HCT116 (cell line): ENCODE measurements at regions not wholly inside any gene's neighbourhood (a gene's known extent, or its start where the extent isn't known, plus 50 kb on each side); places are given as distances from the start of the nearest gene placed in this dataset.

Experiments
- ATAC-seq: fragments of 200-7000 bp; cut with Tn5 transposase; 2 replicates; pipeline ENCODE4 v1.9.1; 2020; ENCODE audit warnings: mild to moderate bottlenecking, moderate library complexity
- BruUV-seq: library from RNA; stranded (reverse); fragments of 400-500 nt; replicated peaks from 2 replicates; lab custom pipeline; 2021; lab: Mats Ljungman, UMichigan
- CTCF ChIA-PET: fragments of 300-600 bp; sonication (Branson Sonifier 250); formaldehyde crosslinking; loops from one replicate; lab custom pipeline; 2021; ENCODE audit warnings: antibody characterized with exemption; lab: Charles Lee
- POLR2A ChIA-PET: fragments of 300-600, 350-600 bp; sonication (Branson Sonifier 250); formaldehyde crosslinking; loops from one replicate; lab custom pipeline; 2021; ENCODE audit warnings: antibody characterized with exemption; lab: Charles Lee
- RAD21 ChIA-PET, 2 experiments: fragments of 300-600 bp; sonication (Branson Sonifier 250); formaldehyde crosslinking; loops; one replicate each; lab custom pipeline; 2023; ENCODE audit warnings: low total read pairs in 2 of 2; ENCODE audit not compliant: uncharacterized antibody in 2 of 2, unreplicated experiment in 2 of 2, low non-redundant PET in 1 of 2; lab: Charles Lee
- DNase-seq: peaks from one replicate; pipeline ENCODE4 v3.0.0-alpha.2; 2010; ENCODE audit warnings: low read depth, low spot score
- H2AFZ ChIP-seq: fragments of 200-600 bp; shearing (Covaris generic), sonication (generic); 2 replicates; pipeline ENCODE4 v1.6.1; 2017; ENCODE audit warnings: low read depth, mixed run types, mixed read lengths, antibody characterized with exemption, low read length; ENCODE audit not compliant: poor library complexity, severe bottlenecking
- H3K27ac ChIP-seq: 2 replicates; pipeline ENCODE4 v1.5.1; 2012; ENCODE audit warnings: low read depth, low read length
- H3K27me3 ChIP-seq: fragments of 200-600 bp; sonication (generic); 2 replicates; pipeline ENCODE4 v1.6.1; 2016; ENCODE audit warnings: mixed run types, low read length, mixed read lengths; ENCODE audit not compliant: insufficient read depth
- H3K36me3 ChIP-seq, 2 experiments: fragments of 200-500 bp in 1 of 2; fragments of 200-600 bp in 1 of 2; sonication (Bioruptor generic) in 1 of 2; sonication (generic) in 1 of 2; 2 replicates each; pipeline versions ENCODE4 v1.5.1 to v1.6.1; 2014 to 2016; ENCODE audit warnings: low read length in 2 of 2, inconsistent platforms in 1 of 2, mixed read lengths in 1 of 2, mixed run types in 1 of 2; ENCODE audit not compliant: insufficient read depth in 2 of 2, control insufficient read depth in 1 of 2
- H3K4me1 ChIP-seq, 2 experiments: fragments of 200-600 bp in 1 of 2; sonication (generic) in 1 of 2; 2 replicates each; pipeline versions ENCODE4 v1.5.1 to v1.6.1; 2012 to 2017; ENCODE audit warnings: low read length in 2 of 2, inconsistent platforms in 1 of 2, mild to moderate bottlenecking in 1 of 2, mixed read lengths in 1 of 2, mixed run types in 1 of 2, moderate library complexity in 1 of 2; ENCODE audit not compliant: insufficient read depth in 2 of 2, control insufficient read depth in 1 of 2
- H3K4me2 ChIP-seq: fragments of 200-600 bp; sonication (generic); 2 replicates; pipeline ENCODE4 v1.6.1; 2017; ENCODE audit warnings: mixed run types, low read length, mixed read lengths
- H3K4me3 ChIP-seq, 2 experiments: fragments of 200-600 bp in 1 of 2; sonication (generic) in 1 of 2; replicated peaks in 1 of 2; 2 replicates each; pipeline ENCODE4 v1.5.1; 2011 to 2016; ENCODE audit warnings: low read length in 2 of 2, control low read depth in 1 of 2, low read depth in 1 of 2, mild to moderate bottlenecking in 1 of 2, mixed read lengths in 1 of 2, mixed run types in 1 of 2
- H3K79me2 ChIP-seq: fragments of 200-600 bp; sonication (generic); 2 replicates; pipeline ENCODE4 v1.6.1; 2017; ENCODE audit warnings: mild to moderate bottlenecking, mixed run types, low read length, moderate library complexity, mixed read lengths; ENCODE audit not compliant: insufficient read depth
- H3K9ac ChIP-seq: fragments of 200-600 bp; sonication (generic); 2 replicates; pipeline ENCODE4 v1.6.1; 2016; ENCODE audit warnings: low read length, mixed read lengths
- H3K9me2 ChIP-seq: fragments of 200-600 bp; sonication (generic), shearing (Covaris generic); 2 replicates; pipeline ENCODE4 v1.6.1; 2017; ENCODE audit warnings: mixed run types, mild to moderate bottlenecking, moderate library complexity; ENCODE audit not compliant: insufficient read depth
- H3K9me3 ChIP-seq, 2 experiments: fragments of 200-500 bp in 1 of 2; fragments of 200-600 bp in 1 of 2; sonication (Bioruptor generic) in 1 of 2; sonication (generic) in 1 of 2; 2 replicates each; pipeline ENCODE4 v1.6.1; 2014 to 2017; ENCODE audit warnings: low read length in 2 of 2, mixed read lengths in 2 of 2, inconsistent platforms in 1 of 2, low read depth in 1 of 2, mild to moderate bottlenecking in 1 of 2, mixed run types in 1 of 2, moderate library complexity in 1 of 2; ENCODE audit not compliant: control insufficient read depth in 1 of 2, insufficient read depth in 1 of 2
- H4K20me1 ChIP-seq: fragments of 200-600 bp; sonication (generic), shearing (Covaris generic); 2 replicates; pipeline ENCODE4 v1.6.1; 2017; ENCODE audit warnings: mixed run types, mild to moderate bottlenecking, moderate library complexity; ENCODE audit not compliant: insufficient read depth
- CBX3 ChIP-seq: IDR thresholded peaks from 2 replicates; pipeline ENCODE4 v1.6.1; 2012; ENCODE audit warnings: low read depth
- EGR1 ChIP-seq: IDR thresholded peaks from 2 replicates; pipeline ENCODE4 v1.6.1; 2012; ENCODE audit warnings: low read depth
- ELF1 ChIP-seq: IDR thresholded peaks from 2 replicates; pipeline ENCODE4 v1.6.1; 2012; ENCODE audit warnings: low read depth, borderline replicate concordance
- EZH2phosphoT487 ChIP-seq: fragments of 200-600 bp; IDR thresholded peaks from 2 replicates; pipeline ENCODE4 v1.6.1; 2018; ENCODE audit warnings: antibody characterized with exemption, borderline replicate concordance
- JUND ChIP-seq: IDR thresholded peaks from 2 replicates; pipeline ENCODE4 v1.6.1; 2012
- POLR2A ChIP-seq: IDR thresholded peaks from 2 replicates; pipeline ENCODE4 v1.7.0; 2011; ENCODE audit warnings: borderline replicate concordance; ENCODE audit not compliant: insufficient read depth, insufficient read length; ENCODE audit errors: extremely low read depth
- POLR2AphosphoS5 ChIP-seq: IDR thresholded peaks from 2 replicates; pipeline ENCODE4 v1.6.1; 2011; ENCODE audit warnings: mild to moderate bottlenecking, low read depth, low read length, moderate library complexity
- RAD21 ChIP-seq: IDR thresholded peaks from 2 replicates; pipeline ENCODE4 v1.6.1; 2012; ENCODE audit warnings: low read depth, mild to moderate bottlenecking
- SP1 ChIP-seq: IDR thresholded peaks from 2 replicates; pipeline ENCODE4 v1.6.1; 2012; ENCODE audit warnings: low read depth
- ZBTB33 ChIP-seq: IDR thresholded peaks from 2 replicates; pipeline ENCODE4 v1.6.1; 2011; ENCODE audit warnings: mild to moderate bottlenecking, low read length, moderate library complexity; ENCODE audit not compliant: insufficient replicate concordance; ENCODE audit errors: extremely low read depth
- ZFX ChIP-seq: fragments of 450-650 bp; IDR thresholded peaks from 2 replicates; pipeline ENCODE4 v1.6.1; 2017
- ZNF274 ChIP-seq: fragments of 200-500 bp; sonication (Bioruptor generic); IDR thresholded peaks from 2 replicates; pipeline ENCODE4 v1.6.1; 2014; ENCODE audit warnings: mild to moderate bottlenecking, low read depth, low read length, inconsistent platforms
- intact Hi-C: fragments of 100-400 bp; cut with micrococcal nuclease; formaldehyde crosslinking; loops from 2 replicates; pipeline ENCODE4 v1.10.0; 2022
- TF ChIP-seq, protein P1 (sequence below): IDR thresholded peaks from 2 replicates; pipeline ENCODE4 v1.6.1; 2012; ENCODE audit warnings: low read depth
- TF ChIP-seq, protein P2 (sequence below): IDR thresholded peaks from 2 replicates; pipeline ENCODE4 v1.6.1; 2012

GRCh38 chr21:38145104-38145503, 111.7 kb upstream of the KCNJ15 start:
- H4K20me1 ChIP-seq, result no peaks in the 10 kb centered on the region
- no peak overlapping the region for H3K9ac ChIP-seq
- no peak overlapping the region for H3K27ac ChIP-seq
- H3K79me2 ChIP-seq, result no peaks in the 10 kb centered on the region
- H3K4me2 ChIP-seq, result no peak overlapping the region
- no peaks in the 10 kb centered on the region for H3K27me3 ChIP-seq
- TF ChIP-seq EGR1 (no peak), ZFX (no peak), SP1 (no peak)
- TF ChIP-seq, protein P1, sequence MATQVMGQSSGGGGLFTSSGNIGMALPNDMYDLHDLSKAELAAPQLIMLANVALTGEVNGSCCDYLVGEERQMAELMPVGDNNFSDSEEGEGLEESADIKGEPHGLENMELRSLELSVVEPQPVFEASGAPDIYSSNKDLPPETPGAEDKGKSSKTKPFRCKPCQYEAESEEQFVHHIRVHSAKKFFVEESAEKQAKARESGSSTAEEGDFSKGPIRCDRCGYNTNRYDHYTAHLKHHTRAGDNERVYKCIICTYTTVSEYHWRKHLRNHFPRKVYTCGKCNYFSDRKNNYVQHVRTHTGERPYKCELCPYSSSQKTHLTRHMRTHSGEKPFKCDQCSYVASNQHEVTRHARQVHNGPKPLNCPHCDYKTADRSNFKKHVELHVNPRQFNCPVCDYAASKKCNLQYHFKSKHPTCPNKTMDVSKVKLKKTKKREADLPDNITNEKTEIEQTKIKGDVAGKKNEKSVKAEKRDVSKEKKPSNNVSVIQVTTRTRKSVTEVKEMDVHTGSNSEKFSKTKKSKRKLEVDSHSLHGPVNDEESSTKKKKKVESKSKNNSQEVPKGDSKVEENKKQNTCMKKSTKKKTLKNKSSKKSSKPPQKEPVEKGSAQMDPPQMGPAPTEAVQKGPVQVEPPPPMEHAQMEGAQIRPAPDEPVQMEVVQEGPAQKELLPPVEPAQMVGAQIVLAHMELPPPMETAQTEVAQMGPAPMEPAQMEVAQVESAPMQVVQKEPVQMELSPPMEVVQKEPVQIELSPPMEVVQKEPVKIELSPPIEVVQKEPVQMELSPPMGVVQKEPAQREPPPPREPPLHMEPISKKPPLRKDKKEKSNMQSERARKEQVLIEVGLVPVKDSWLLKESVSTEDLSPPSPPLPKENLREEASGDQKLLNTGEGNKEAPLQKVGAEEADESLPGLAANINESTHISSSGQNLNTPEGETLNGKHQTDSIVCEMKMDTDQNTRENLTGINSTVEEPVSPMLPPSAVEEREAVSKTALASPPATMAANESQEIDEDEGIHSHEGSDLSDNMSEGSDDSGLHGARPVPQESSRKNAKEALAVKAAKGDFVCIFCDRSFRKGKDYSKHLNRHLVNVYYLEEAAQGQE, result no peak
- H3K4me3 ChIP-seq, result no peak overlapping the region
- RAD21 ChIA-PET, result no interaction called here
- H3K36me3 ChIP-seq, result no peaks in the 10 kb centered on the region
- no peak for DNase-seq
- CTCF ChIA-PET, result no interaction called here
- H3K9me3 ChIP-seq, result peaks cover 0 to 14% of the 10 kb centered on the region in 2 experiments; a peak in 1 of 4 replicates
- ATAC-seq, result no peak
- intact Hi-C loops, result no loop called here
- BruUV-seq, result no TSS peak
- no peaks in the 10 kb centered on the region for H3K9me2 ChIP-seq
- no peak overlapping the region for H2AFZ ChIP-seq
- no peaks in the 10 kb centered on the region for H3K4me1 ChIP-seq
- POLR2A ChIA-PET, result no interaction called here

GRCh38 chr21:38147391-38147790, 109.4 kb upstream of the KCNJ15 start:
- no peaks in the 10 kb centered on the region for H3K4me1 ChIP-seq
- H3K9me2 ChIP-seq, result no peaks in the 10 kb centered on the region
- no peak overlapping the region for H3K4me2 ChIP-seq
- H3K4me3 ChIP-seq, result no peak overlapping the region
- no peak for ATAC-seq
- no peak overlapping the region for H3K9ac ChIP-seq
- H3K27me3 ChIP-seq, result no peaks in the 10 kb centered on the region
- no peaks in the 10 kb centered on the region for H3K79me2 ChIP-seq
- peaks cover 0 to 11% of the 10 kb centered on the region in 2 experiments; a peak in 2 of 4 replicates for H3K9me3 ChIP-seq
- H3K27ac ChIP-seq, result no peak overlapping the region
- ChIA-PET CTCF (no interaction called here), POLR2A (no interaction called here), RAD21 (no interaction called here)
- H4K20me1 ChIP-seq, result no peaks in the 10 kb centered on the region
- DNase-seq, result no peak
- H2AFZ ChIP-seq, result no peak overlapping the region
- no peaks in the 10 kb centered on the region for H3K36me3 ChIP-seq
- BruUV-seq, result no TSS peak
- intact Hi-C loops, result no loop called here
- TF ChIP-seq ELF1 (no peak), JUND (no peak), CBX3 (no peak), RAD21 (no peak), ZNF274 (no peak), POLR2AphosphoS5 (no peak), ZBTB33 (no peak), SP1 (no peak), ZFX (no peak), EZH2phosphoT487 (no peak), POLR2A (no peak)
- TF ChIP-seq, protein P2, sequence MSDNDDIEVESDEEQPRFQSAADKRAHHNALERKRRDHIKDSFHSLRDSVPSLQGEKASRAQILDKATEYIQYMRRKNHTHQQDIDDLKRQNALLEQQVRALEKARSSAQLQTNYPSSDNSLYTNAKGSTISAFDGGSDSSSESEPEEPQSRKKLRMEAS, result no peak
